ENCODE measurements at regions not wholly inside any gene's neighbourhood (a gene's known extent, or its start where the extent isn't known, plus 50 kb on each side); places are given as distances from the start of the nearest gene placed in this dataset.

DNA sequence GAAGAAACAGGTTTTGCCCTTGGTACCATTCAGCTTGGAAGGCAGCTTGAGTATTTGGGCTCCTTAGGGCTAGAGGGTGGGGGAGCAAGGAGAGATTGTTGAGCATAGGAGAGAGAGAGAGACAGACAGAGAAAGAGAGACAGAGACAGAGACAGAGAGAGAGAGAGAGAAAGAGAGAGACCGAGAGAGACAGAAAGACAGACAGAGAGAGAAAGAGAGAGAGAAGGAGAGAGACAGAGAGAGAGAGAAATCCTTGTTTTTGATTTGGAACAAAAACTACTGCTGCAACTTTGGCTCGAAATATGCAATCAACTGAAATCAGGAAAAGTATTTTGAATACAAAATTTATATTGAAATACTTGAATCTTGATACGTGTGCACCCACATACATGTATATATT is 85.8 kb upstream of the ZNF536 start:
- ATAC-seq (ENCODE audit: poor library complexity): no peak
- H3K27ac ChIP-seq (ENCODE audit: low read depth in 1 of 2, low read length in 2 of 2): no peak overlapping the region
- CTCF ChIA-PET: no interaction called here
- Mint-ChIP-seq H3K9me3 (peaks cover 3% of the 10 kb centered on the region), H3K4me1 (ENCODE audit: low read depth) (no peaks in the 10 kb centered on the region), H3K4me3 (no peak overlapping the region), H3K36me3 (ENCODE audit: low read depth) (no peaks in the 10 kb centered on the region), H3K27ac (no peak overlapping the region), H3K27me3 (peaks cover 14% of the 10 kb centered on the region)
- H3K4me3 ChIP-seq (ENCODE audit: low read length): no peak overlapping the region
- TF ChIP-seq, protein P1, sequence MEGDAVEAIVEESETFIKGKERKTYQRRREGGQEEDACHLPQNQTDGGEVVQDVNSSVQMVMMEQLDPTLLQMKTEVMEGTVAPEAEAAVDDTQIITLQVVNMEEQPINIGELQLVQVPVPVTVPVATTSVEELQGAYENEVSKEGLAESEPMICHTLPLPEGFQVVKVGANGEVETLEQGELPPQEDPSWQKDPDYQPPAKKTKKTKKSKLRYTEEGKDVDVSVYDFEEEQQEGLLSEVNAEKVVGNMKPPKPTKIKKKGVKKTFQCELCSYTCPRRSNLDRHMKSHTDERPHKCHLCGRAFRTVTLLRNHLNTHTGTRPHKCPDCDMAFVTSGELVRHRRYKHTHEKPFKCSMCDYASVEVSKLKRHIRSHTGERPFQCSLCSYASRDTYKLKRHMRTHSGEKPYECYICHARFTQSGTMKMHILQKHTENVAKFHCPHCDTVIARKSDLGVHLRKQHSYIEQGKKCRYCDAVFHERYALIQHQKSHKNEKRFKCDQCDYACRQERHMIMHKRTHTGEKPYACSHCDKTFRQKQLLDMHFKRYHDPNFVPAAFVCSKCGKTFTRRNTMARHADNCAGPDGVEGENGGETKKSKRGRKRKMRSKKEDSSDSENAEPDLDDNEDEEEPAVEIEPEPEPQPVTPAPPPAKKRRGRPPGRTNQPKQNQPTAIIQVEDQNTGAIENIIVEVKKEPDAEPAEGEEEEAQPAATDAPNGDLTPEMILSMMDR (IDR thresholded peaks at IDR 0.05): no peak
- no peaks in the 10 kb centered on the region for H3K4me1 ChIP-seq (ENCODE audit: insufficient read depth, low read length)
- peaks cover 0 to 3% of the 10 kb centered on the region in 2 experiments for H3K9me3 ChIP-seq (ENCODE audit: control insufficient read depth in 1 of 2, insufficient read depth in 1 of 2, low read length in 2 of 2)
- DNase-seq: no peak
- H3K27me3 ChIP-seq (ENCODE audit: control insufficient read depth in 1 of 2, insufficient read depth in 2 of 2, low read length in 2 of 2): peaks cover 0 to 4% of the 10 kb centered on the region in 2 experiments
- H3K36me3 ChIP-seq (ENCODE audit: insufficient read depth, low read length): no peaks in the 10 kb centered on the region
- intact Hi-C loops (cut with DNase I, micrococcal nuclease): no loop called here
- POLR2A ChIA-PET: no interaction called here

DNA sequence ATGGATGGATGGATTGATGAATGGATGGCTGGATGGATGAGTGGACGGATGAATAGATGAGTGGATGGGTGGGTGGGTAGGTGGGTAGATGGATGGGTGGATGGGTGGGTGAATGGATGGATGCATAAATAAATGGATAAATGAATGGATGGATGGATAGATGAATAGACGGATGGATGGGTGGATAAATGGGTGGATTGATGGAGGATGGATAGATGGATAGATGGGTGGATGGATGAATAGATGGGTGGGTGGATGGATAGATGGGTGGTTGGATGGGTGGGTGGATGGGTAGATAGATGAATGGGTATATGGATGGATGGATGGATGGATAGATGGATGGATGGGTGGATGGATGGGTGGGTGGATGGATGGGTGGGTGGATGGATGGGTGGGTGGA is 84.9 kb upstream of the ZNF536 start:
- no peak overlapping the region for H3K4me3 Mint-ChIP-seq
- POLR2A ChIA-PET: no interaction called here

DNA sequence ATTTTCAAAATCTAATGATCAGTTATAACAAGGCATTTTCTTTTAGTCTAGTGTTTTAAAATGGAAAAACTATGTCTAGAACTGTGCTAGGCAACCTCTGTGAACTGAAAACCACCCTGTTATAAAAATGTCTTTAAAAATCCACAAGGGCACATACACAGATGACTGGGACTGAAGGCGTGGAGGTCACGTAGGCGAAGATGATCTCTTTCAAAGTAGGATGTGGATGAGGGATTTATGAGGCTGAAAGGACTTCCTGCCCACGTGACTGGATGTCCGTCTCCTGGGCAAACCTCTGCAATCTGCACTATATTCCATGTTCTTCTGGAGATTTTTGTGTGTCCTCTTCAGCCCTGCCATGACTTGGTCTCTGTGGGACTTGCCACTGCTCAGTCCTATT is 84.2 kb upstream of the ZNF536 start:
- no peak for ATAC-seq (ENCODE audit: poor library complexity)

More for the DNA sequence above, 84.9 kb upstream of the ZNF536 start:
- DNase-seq (no peak), ATAC-seq (ENCODE audit: poor library complexity) (no peak)
- Histone ChIP-seq H3K27ac (ENCODE audit: low read depth in 1 of 2, low read length in 2 of 2) (no peak overlapping the region), H3K4me1 (ENCODE audit: insufficient read depth, low read length) (no peaks in the 10 kb centered on the region), H3K4me3 (ENCODE audit: low read length) (no peak overlapping the region), H3K9me3 (ENCODE audit: control insufficient read depth in 1 of 2, insufficient read depth in 1 of 2, low read length in 2 of 2) (peaks cover 0 to 3% of the 10 kb centered on the region in 2 experiments), H3K27me3 (ENCODE audit: control insufficient read depth in 1 of 2, insufficient read depth in 2 of 2, low read length in 2 of 2) (peaks cover 0 to 4% of the 10 kb centered on the region in 2 experiments), H3K36me3 (ENCODE audit: insufficient read depth, low read length) (no peaks in the 10 kb centered on the region)
- Mint-ChIP-seq H3K9me3 (peaks cover 3% of the 10 kb centered on the region), H3K36me3 (ENCODE audit: low read depth) (no peaks in the 10 kb centered on the region), H3K4me1 (ENCODE audit: low read depth) (no peaks in the 10 kb centered on the region), H3K27ac (no peak overlapping the region), H3K27me3 (peaks cover 14% of the 10 kb centered on the region)
- intact Hi-C loops (cut with DNase I, micrococcal nuclease): no loop called here
- TF ChIP-seq, protein P1 (IDR thresholded peaks at IDR 0.05): no peak
- CTCF ChIA-PET: no interaction called here

More for the DNA sequence above, 84.2 kb upstream of the ZNF536 start:
- no peaks in the 10 kb centered on the region for H3K4me1 Mint-ChIP-seq (ENCODE audit: low read depth)
- TF ChIP-seq, protein P1 (IDR thresholded peaks at IDR 0.05): no peak
- H3K9me3 Mint-ChIP-seq: peaks cover 3% of the 10 kb centered on the region
- CTCF ChIA-PET: no interaction called here
- Histone ChIP-seq H3K27me3 (ENCODE audit: control insufficient read depth in 1 of 2, insufficient read depth in 2 of 2, low read length in 2 of 2) (peaks cover 0 to 4% of the 10 kb centered on the region in 2 experiments), H3K27ac (ENCODE audit: low read depth in 1 of 2, low read length in 2 of 2) (no peak overlapping the region), H3K36me3 (ENCODE audit: insufficient read depth, low read length) (no peaks in the 10 kb centered on the region), H3K9me3 (ENCODE audit: control insufficient read depth in 1 of 2, insufficient read depth in 1 of 2, low read length in 2 of 2) (peaks cover 0 to 3% of the 10 kb centered on the region in 2 experiments), H3K4me1 (ENCODE audit: insufficient read depth, low read length) (no peaks in the 10 kb centered on the region), H3K4me3 (ENCODE audit: low read length) (no peak overlapping the region)
- H3K27me3 Mint-ChIP-seq: peaks cover 9% of the 10 kb centered on the region
- H3K36me3 Mint-ChIP-seq (ENCODE audit: low read depth): no peaks in the 10 kb centered on the region
- no peak for DNase-seq
- no peak overlapping the region for H3K4me3 Mint-ChIP-seq
- POLR2A ChIA-PET: no interaction called here
- no peak overlapping the region for H3K27ac Mint-ChIP-seq
- intact Hi-C loops (cut with DNase I, micrococcal nuclease): no loop called here

Measured in CD4-positive, alpha-beta T cell (primary cell).